WTC11 (cell line): ENCODE measurements at regions not wholly inside any gene's neighbourhood (a gene's known extent, or its start where the extent isn't known, plus 50 kb on each side); places are given as distances from the start of the nearest gene placed in this dataset.
A peak's percentile ranks its signal among the peaks of the same experiment; 100 is the strongest.

Experiments
- ATAC-seq: fragments of 200-7000 bp; cut with Tn5 transposase; 2 replicates; pipeline ENCODE4 v1.10.0; 2021; ENCODE audit warnings: mild to moderate bottlenecking, moderate library complexity
- CTCF ChIA-PET: fragments of 300-600 bp; sonication (Branson Sonifier 250); formaldehyde crosslinking; loops from one replicate; lab custom pipeline; 2021; ENCODE audit warnings: antibody characterized with exemption; lab: Charles Lee
- POLR2A ChIA-PET: fragments of 350-600 bp; sonication (Branson Sonifier 250); formaldehyde crosslinking; loops from one replicate; lab custom pipeline; 2021; ENCODE audit warnings: antibody characterized with exemption; lab: Charles Lee
- DNase-seq: peaks from one replicate; pipeline ENCODE4 v3.0.0; 2021; ENCODE audit warnings: low spot score
- H3K27ac Mint-ChIP-seq: 2 replicates; pipeline ENCODE4 v1.8.0; 2021; ENCODE audit warnings: mixed read lengths
- H3K27me3 Mint-ChIP-seq: 2 replicates; pipeline ENCODE4 v1.8.0; 2021; ENCODE audit warnings: low read depth, mild to moderate bottlenecking, moderate library complexity, mixed read lengths
- H3K36me3 Mint-ChIP-seq: 2 replicates; pipeline ENCODE4 v1.8.0; 2021; ENCODE audit warnings: mixed read lengths
- H3K4me1 Mint-ChIP-seq: 2 replicates; pipeline ENCODE4 v1.8.0; 2022; ENCODE audit warnings: mixed read lengths
- H3K4me3 Mint-ChIP-seq: 2 replicates; pipeline ENCODE4 v1.8.0; 2021; ENCODE audit warnings: mild to moderate bottlenecking, moderate library complexity, mixed read lengths
- H3K9me3 Mint-ChIP-seq: 2 replicates; pipeline ENCODE4 v1.8.0; 2021; ENCODE audit warnings: mixed read lengths
- ATF6 ChIP-seq: sonication (generic); formaldehyde crosslinking; IDR thresholded peaks from 2 replicates; pipeline ENCODE4 v1.8.1; 2023; ENCODE audit warnings: mild to moderate bottlenecking, missing genetic modification reagents
- CREB1 ChIP-seq: sonication (generic); formaldehyde crosslinking; IDR thresholded peaks from 2 replicates; pipeline ENCODE4 v1.8.0; 2023; ENCODE audit warnings: mild to moderate bottlenecking, missing genetic modification reagents
- ELF4 ChIP-seq: sonication (generic); formaldehyde crosslinking; IDR thresholded peaks from 2 replicates; pipeline ENCODE4 v1.8.1; 2022; ENCODE audit warnings: low read depth, mild to moderate bottlenecking, moderate library complexity, missing genetic modification reagents
- FOXJ3 ChIP-seq: sonication (generic); formaldehyde crosslinking; IDR thresholded peaks from 2 replicates; pipeline ENCODE4 v1.9.0; 2021; ENCODE audit warnings: missing genetic modification reagents, mild to moderate bottlenecking, borderline replicate concordance
- GABPB1 ChIP-seq: sonication (generic); formaldehyde crosslinking; IDR thresholded peaks from 2 replicates; pipeline ENCODE4 v1.8.1; 2023; ENCODE audit warnings: mild to moderate bottlenecking, missing genetic modification reagents
- NR3C1 ChIP-seq: sonication (generic); formaldehyde crosslinking; conservative IDR thresholded peaks from 2 replicates; pipeline ENCODE4 v1.8.1; 2023; ENCODE audit warnings: low read depth, mild to moderate bottlenecking, missing genetic modification reagents
- PRDM15 ChIP-seq: sonication (generic); formaldehyde crosslinking; IDR thresholded peaks from 2 replicates; pipeline ENCODE4 v1.8.0; 2022; ENCODE audit warnings: missing genetic modification reagents
- PREB ChIP-seq: sonication (generic); formaldehyde crosslinking; IDR thresholded peaks from 2 replicates; pipeline ENCODE4 v1.8.1; 2022; ENCODE audit warnings: mild to moderate bottlenecking, missing genetic modification reagents, moderate library complexity, borderline replicate concordance
- TEAD1 ChIP-seq: sonication (generic); formaldehyde crosslinking; IDR thresholded peaks from 2 replicates; pipeline ENCODE4 v1.8.0; 2022; ENCODE audit warnings: mild to moderate bottlenecking, missing genetic modification reagents
- USF1 ChIP-seq: sonication (generic); formaldehyde crosslinking; IDR thresholded peaks from 2 replicates; pipeline ENCODE4 v1.8.0; 2022; ENCODE audit warnings: mild to moderate bottlenecking, missing genetic modification reagents
- ZNF263 ChIP-seq: sonication (generic); formaldehyde crosslinking; IDR thresholded peaks from 2 replicates; pipeline ENCODE4 v1.8.1; 2022; ENCODE audit warnings: low read depth, mild to moderate bottlenecking, moderate library complexity, missing genetic modification reagents
- ZNF281 ChIP-seq: sonication (generic); formaldehyde crosslinking; IDR thresholded peaks from 2 replicates; pipeline ENCODE4 v1.8.0; 2023; ENCODE audit warnings: mild to moderate bottlenecking, missing genetic modification reagents
- ZNF396 ChIP-seq: fragments of 250-450 bp; sonication (Bioruptor Pico); IDR thresholded peaks from 2 replicates; pipeline ENCODE4 v1.8.0; 2021; ENCODE audit warnings: mild to moderate bottlenecking, moderate library complexity, borderline replicate concordance
- TF ChIP-seq, protein P1 (sequence below): fragments of 250-450 bp; sonication (Bioruptor Pico); IDR thresholded peaks from 2 replicates; pipeline ENCODE4 v1.9.0; 2021; ENCODE audit warnings: mild to moderate bottlenecking
- TF ChIP-seq, protein P2 (sequence below): sonication (generic); formaldehyde crosslinking; IDR thresholded peaks from 2 replicates; pipeline ENCODE4 v1.8.1; 2023; ENCODE audit warnings: mild to moderate bottlenecking, missing genetic modification reagents, borderline replicate concordance
- TF ChIP-seq, protein P3 (sequence below): sonication (generic); formaldehyde crosslinking; IDR thresholded peaks from 2 replicates; pipeline ENCODE4 v1.8.1; 2023; ENCODE audit warnings: mild to moderate bottlenecking, missing genetic modification reagents, moderate library complexity
- TF ChIP-seq, protein P4 (sequence below): fragments of 250-450 bp; sonication (Bioruptor Pico); IDR thresholded peaks from 2 replicates; pipeline ENCODE4 v2.1.2; 2022; ENCODE audit warnings: mild to moderate bottlenecking, moderate library complexity

DNA sequence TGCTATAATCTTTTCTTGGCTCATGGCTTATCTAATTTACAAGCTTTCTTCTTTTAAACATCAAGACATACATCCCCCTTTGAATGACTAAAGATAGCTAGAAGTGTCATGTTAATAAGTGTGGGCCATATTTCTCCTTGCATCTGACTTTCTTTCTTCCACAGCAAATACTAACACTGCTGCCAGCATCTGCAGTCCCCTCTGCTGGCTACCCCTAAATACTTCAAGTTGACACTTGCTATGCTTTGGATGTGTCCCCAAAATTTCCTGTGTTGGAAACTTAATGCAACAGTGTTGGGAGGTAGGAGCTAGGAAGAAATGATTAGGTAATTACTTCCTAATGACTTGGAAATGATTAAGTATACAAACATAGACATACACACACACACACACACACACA lies 459.0 kb upstream of the ST8SIA4 start:
- ChIA-PET CTCF (interaction anchor here (1.1 kb wide), 1 partner anchor 15 kb away, joined by 3 read pairs; no protein-coding TSS in a partner anchor), POLR2A (no interaction called here)
- DNase-seq (no peak), ATAC-seq (peak; percentile 67)
- Mint-ChIP-seq H3K4me3 (no peak overlapping the region), H3K27ac (no peak overlapping the region), H3K27me3 (no peaks in the 10 kb centered on the region), H3K36me3 (no peaks in the 10 kb centered on the region), H3K4me1 (peaks cover 27% of the 10 kb centered on the region), H3K9me3 (no peaks in the 10 kb centered on the region)
- TF ChIP-seq, protein P1, sequence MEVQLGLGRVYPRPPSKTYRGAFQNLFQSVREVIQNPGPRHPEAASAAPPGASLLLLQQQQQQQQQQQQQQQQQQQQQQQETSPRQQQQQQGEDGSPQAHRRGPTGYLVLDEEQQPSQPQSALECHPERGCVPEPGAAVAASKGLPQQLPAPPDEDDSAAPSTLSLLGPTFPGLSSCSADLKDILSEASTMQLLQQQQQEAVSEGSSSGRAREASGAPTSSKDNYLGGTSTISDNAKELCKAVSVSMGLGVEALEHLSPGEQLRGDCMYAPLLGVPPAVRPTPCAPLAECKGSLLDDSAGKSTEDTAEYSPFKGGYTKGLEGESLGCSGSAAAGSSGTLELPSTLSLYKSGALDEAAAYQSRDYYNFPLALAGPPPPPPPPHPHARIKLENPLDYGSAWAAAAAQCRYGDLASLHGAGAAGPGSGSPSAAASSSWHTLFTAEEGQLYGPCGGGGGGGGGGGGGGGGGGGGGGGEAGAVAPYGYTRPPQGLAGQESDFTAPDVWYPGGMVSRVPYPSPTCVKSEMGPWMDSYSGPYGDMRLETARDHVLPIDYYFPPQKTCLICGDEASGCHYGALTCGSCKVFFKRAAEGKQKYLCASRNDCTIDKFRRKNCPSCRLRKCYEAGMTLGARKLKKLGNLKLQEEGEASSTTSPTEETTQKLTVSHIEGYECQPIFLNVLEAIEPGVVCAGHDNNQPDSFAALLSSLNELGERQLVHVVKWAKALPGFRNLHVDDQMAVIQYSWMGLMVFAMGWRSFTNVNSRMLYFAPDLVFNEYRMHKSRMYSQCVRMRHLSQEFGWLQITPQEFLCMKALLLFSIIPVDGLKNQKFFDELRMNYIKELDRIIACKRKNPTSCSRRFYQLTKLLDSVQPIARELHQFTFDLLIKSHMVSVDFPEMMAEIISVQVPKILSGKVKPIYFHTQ (CRISPR knock-in tag): no peak
- TF ChIP-seq PREB (no peak), ATF6 (CRISPR knock-in tag) (no peak), ELF4 (CRISPR knock-in tag) (no peak), ZNF396 (CRISPR knock-in tag) (no peak), GABPB1 (CRISPR knock-in tag) (no peak), ZNF263 (CRISPR knock-in tag) (no peak), CREB1 (CRISPR knock-in tag) (no peak), ZNF281 (CRISPR knock-in tag) (no peak), NR3C1 (no peak), USF1 (CRISPR knock-in tag) (no peak), TEAD1 (CRISPR knock-in tag) (no peak), FOXJ3 (no peak), PRDM15 (no peak)
- TF ChIP-seq, protein P2, sequence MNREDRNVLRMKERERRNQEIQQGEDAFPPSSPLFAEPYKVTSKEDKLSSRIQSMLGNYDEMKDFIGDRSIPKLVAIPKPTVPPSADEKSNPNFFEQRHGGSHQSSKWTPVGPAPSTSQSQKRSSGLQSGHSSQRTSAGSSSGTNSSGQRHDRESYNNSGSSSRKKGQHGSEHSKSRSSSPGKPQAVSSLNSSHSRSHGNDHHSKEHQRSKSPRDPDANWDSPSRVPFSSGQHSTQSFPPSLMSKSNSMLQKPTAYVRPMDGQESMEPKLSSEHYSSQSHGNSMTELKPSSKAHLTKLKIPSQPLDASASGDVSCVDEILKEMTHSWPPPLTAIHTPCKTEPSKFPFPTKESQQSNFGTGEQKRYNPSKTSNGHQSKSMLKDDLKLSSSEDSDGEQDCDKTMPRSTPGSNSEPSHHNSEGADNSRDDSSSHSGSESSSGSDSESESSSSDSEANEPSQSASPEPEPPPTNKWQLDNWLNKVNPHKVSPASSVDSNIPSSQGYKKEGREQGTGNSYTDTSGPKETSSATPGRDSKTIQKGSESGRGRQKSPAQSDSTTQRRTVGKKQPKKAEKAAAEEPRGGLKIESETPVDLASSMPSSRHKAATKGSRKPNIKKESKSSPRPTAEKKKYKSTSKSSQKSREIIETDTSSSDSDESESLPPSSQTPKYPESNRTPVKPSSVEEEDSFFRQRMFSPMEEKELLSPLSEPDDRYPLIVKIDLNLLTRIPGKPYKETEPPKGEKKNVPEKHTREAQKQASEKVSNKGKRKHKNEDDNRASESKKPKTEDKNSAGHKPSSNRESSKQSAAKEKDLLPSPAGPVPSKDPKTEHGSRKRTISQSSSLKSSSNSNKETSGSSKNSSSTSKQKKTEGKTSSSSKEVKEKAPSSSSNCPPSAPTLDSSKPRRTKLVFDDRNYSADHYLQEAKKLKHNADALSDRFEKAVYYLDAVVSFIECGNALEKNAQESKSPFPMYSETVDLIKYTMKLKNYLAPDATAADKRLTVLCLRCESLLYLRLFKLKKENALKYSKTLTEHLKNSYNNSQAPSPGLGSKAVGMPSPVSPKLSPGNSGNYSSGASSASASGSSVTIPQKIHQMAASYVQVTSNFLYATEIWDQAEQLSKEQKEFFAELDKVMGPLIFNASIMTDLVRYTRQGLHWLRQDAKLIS (CRISPR knock-in tag): no peak
- TF ChIP-seq, protein P3, sequence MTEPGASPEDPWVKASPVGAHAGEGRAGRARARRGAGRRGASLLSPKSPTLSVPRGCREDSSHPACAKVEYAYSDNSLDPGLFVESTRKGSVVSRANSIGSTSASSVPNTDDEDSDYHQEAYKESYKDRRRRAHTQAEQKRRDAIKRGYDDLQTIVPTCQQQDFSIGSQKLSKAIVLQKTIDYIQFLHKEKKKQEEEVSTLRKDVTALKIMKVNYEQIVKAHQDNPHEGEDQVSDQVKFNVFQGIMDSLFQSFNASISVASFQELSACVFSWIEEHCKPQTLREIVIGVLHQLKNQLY: no peak
- TF ChIP-seq, protein P4, sequence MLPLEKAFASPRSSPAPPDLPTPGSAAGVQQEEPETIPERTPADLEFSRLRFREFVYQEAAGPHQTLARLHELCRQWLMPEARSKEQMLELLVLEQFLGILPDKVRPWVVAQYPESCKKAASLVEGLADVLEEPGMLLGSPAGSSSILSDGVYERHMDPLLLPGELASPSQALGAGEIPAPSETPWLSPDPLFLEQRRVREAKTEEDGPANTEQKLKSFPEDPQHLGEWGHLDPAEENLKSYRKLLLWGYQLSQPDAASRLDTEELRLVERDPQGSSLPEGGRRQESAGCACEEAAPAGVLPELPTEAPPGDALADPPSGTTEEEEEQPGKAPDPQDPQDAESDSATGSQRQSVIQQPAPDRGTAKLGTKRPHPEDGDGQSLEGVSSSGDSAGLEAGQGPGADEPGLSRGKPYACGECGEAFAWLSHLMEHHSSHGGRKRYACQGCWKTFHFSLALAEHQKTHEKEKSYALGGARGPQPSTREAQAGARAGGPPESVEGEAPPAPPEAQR: no peak
